Sigmoid colon (tissue), 6 donors: ENCODE measurements at regions not wholly inside any gene's neighbourhood (a gene's known extent, or its start where the extent isn't known, plus 50 kb on each side); places are given as distances from the start of the nearest gene placed in this dataset.

Experiments
- DNase-seq: peaks from one replicate; pipeline ENCODE4 v3.0.0-alpha.2; 2019
- H3K27ac ChIP-seq, 4 donors: fragments of 200-600 bp; sonication (generic); one replicate each; pipeline ENCODE4 v1.5.1; 2016 to 2019; ENCODE audit warnings: mild to moderate bottlenecking in 1 of 4
- H3K27me3 ChIP-seq, 3 donors: fragments of 200-600 bp; sonication (generic); one replicate each; pipeline ENCODE4 v1.5.1; 2019; ENCODE audit warnings: mild to moderate bottlenecking in 1 of 3
- H3K36me3 ChIP-seq, 4 donors: fragments of 200-600 bp; sonication (generic); one replicate each; pipeline ENCODE4 v1.5.1; 2016 to 2019
- H3K4me1 ChIP-seq, 4 donors: fragments of 200-600 bp; sonication (generic); one replicate each; pipeline ENCODE4 v1.5.1; 2017 to 2019
- H3K4me3 ChIP-seq, 4 donors: fragments of 200-600 bp; sonication (generic); one replicate each; pipeline ENCODE4 v1.5.1; 2017 to 2019; ENCODE audit warnings: mild to moderate bottlenecking in 2 of 4, moderate library complexity in 1 of 4
- H3K9me3 ChIP-seq, 4 donors: fragments of 200-600 bp in 3 of 4; sonication (generic) in 3 of 4; one replicate each; pipeline versions ENCODE4 v1.5.1 to v1.6.1; 2013 to 2019
- CTCF ChIP-seq, 4 experiments: fragments of 450-650 bp in 3 of 4; fragments of 200-600 bp in 1 of 4; IDR thresholded peaks; one replicate each; pipeline ENCODE4 v1.5.1; 2016 to 2019; ENCODE audit warnings: antibody characterized with exemption in 4 of 4, mild to moderate bottlenecking in 3 of 4, moderate library complexity in 2 of 4
- EP300 ChIP-seq, 4 donors: sonication (generic); formaldehyde crosslinking; IDR thresholded peaks; one replicate each; pipeline ENCODE4 v1.6.1; 2017; ENCODE audit warnings: antibody characterized with exemption in 4 of 4
- POLR2A ChIP-seq, 2 donors: fragments of 450-650 bp; IDR thresholded peaks; one replicate each; pipeline ENCODE4 v1.6.1; 2016; ENCODE audit warnings: antibody characterized with exemption in 2 of 2, mild to moderate bottlenecking in 2 of 2, moderate library complexity in 2 of 2
- POLR2AphosphoS5 ChIP-seq, 4 donors: sonication (generic); formaldehyde crosslinking; IDR thresholded peaks; one replicate each; pipeline ENCODE4 v1.6.1; 2017; ENCODE audit warnings: antibody characterized with exemption in 4 of 4
- WGBS, 2 donors: extraction: QIAGEN DNeasy Blood & Tissue Kit; methylation state at CpG; one replicate each; pipeline ENCODE4 v1.1.7; 2013; 5-methylcytosine and 5-hydroxymethylcytosine counted together
- intact Hi-C: fragments of 100-400 bp; cut with DNase I; formaldehyde crosslinking; loops from one replicate; pipeline ENCODE4 v1.15.1; 2023
- donor health status: healthy with polysubstance abuse.
- donor health status: healthy.

GRCh38 chr1:14313731-14314431 is 284.6 kb upstream of the KAZN start:
- WGBS, 2 donors = 84 to 94% methylated on average over 1 of the region's 1 CpG

GRCh38 chr1:14318830-14319229 is 279.7 kb upstream of the KAZN start:
- Histone ChIP-seq H3K27me3 (no peaks in the 10 kb centered on the region), H3K4me3 (no peak overlapping the region), H3K4me1 (no peaks in the 10 kb centered on the region), H3K36me3 (no peaks in the 10 kb centered on the region), H3K27ac (no peak overlapping the region), H3K9me3 (peaks cover 0 to 3% (median 0%) of the 10 kb centered on the region in 4 donors)
- no peak for DNase-seq
- 93 to 96% methylated on average over 1 of the region's 1 CpG for WGBS, 2 donors
- TF ChIP-seq POLR2A (IDR thresholded peaks at IDR 0.05) (no peak), EP300 (IDR thresholded peaks at IDR 0.05) (no peak), POLR2AphosphoS5 (IDR thresholded peaks at IDR 0.05) (no peak)
- intact Hi-C loops = no loop called here

More at GRCh38 chr1:14313731-14314431, 284.6 kb upstream of the KAZN start:
- TF ChIP-seq EP300 (IDR thresholded peaks at IDR 0.05) (no peak), CTCF (IDR thresholded peaks at IDR 0.05) (no peak), POLR2A (IDR thresholded peaks at IDR 0.05) (no peak), POLR2AphosphoS5 (IDR thresholded peaks at IDR 0.05) (no peak)
- Histone ChIP-seq H3K36me3 (no peaks in the 10 kb centered on the region), H3K4me1 (no peaks in the 10 kb centered on the region), H3K4me3 (no peak overlapping the region), H3K27ac (no peak overlapping the region), H3K9me3 (no peaks in the 10 kb centered on the region), H3K27me3 (no peaks in the 10 kb centered on the region)
- intact Hi-C loops = no loop called here
- DNase-seq = no peak

GRCh38 chr1:14320518-14320917 is 278.0 kb upstream of the KAZN start:
- no peaks in the 10 kb centered on the region for H3K36me3 ChIP-seq

GRCh38 chr1:14320986-14321385 is 277.5 kb upstream of the KAZN start:
- no peaks in the 10 kb centered on the region for H3K36me3 ChIP-seq
- H3K4me1 ChIP-seq = no peaks in the 10 kb centered on the region
- peaks cover 0 to 3% (median 0%) of the 10 kb centered on the region in 4 donors for H3K9me3 ChIP-seq
- WGBS, 2 donors = 76 to 92% methylated on average over 8 of the region's 8 CpGs
- no peaks in the 10 kb centered on the region for H3K27me3 ChIP-seq
- no peak overlapping the region for H3K27ac ChIP-seq
- TF ChIP-seq POLR2AphosphoS5 (IDR thresholded peaks at IDR 0.05) (no peak), POLR2A (IDR thresholded peaks at IDR 0.05) (no peak), EP300 (IDR thresholded peaks at IDR 0.05) (no peak), CTCF (IDR thresholded peaks at IDR 0.05) (no peak)
- no peak for DNase-seq
- intact Hi-C loops = no loop called here
- H3K4me3 ChIP-seq = no peak overlapping the region

More at GRCh38 chr1:14320518-14320917, 278.0 kb upstream of the KAZN start:
- Histone ChIP-seq H3K27me3 (no peaks in the 10 kb centered on the region), H3K4me3 (no peak overlapping the region), H3K4me1 (no peaks in the 10 kb centered on the region), H3K27ac (no peak overlapping the region), H3K9me3 (peaks cover 0 to 3% (median 0%) of the 10 kb centered on the region in 4 donors)
- DNase-seq = no peak
- 74 to 85% methylated on average over 2 of the region's 2 CpGs for WGBS, 2 donors
- intact Hi-C loops = no loop called here
- no peak for TF ChIP-seq CTCF (IDR thresholded peaks at IDR 0.05)
- TF ChIP-seq POLR2A (IDR thresholded peaks at IDR 0.05) = no peak
- TF ChIP-seq EP300 (IDR thresholded peaks at IDR 0.05) = no peak
- TF ChIP-seq POLR2AphosphoS5 (IDR thresholded peaks at IDR 0.05) = no peak

- Histone ChIP-seq H3K36me3 (no peaks in the 10 kb centered on the region), H3K27ac (no peak overlapping the region), H3K4me3 (no peak overlapping the region), H3K9me3 (peaks cover 0 to 3% (median 0%) of the 10 kb centered on the region in 4 donors), H3K27me3 (no peaks in the 10 kb centered on the region), H3K4me1 (no peaks in the 10 kb centered on the region)
- TF ChIP-seq CTCF (IDR thresholded peaks at IDR 0.05) (no peak), POLR2AphosphoS5 (IDR thresholded peaks at IDR 0.05) (no peak), POLR2A (IDR thresholded peaks at IDR 0.05) (no peak), EP300 (IDR thresholded peaks at IDR 0.05) (no peak)
- 81 to 83% methylated on average over 1 of the region's 1 CpG for WGBS, 2 donors
- intact Hi-C loops = no loop called here
- DNase-seq = no peak
Measured at GRCh38 chr1:14321422-14321821, 277.1 kb upstream of the KAZN start.
